GM12872 (cell line): ENCODE measurements at regions not wholly inside any gene's neighbourhood (a gene's known extent, or its start where the extent isn't known, plus 50 kb on each side); places are given as distances from the start of the nearest gene placed in this dataset.

Experiments
- TF ChIP-seq, protein P1 (sequence below): IDR thresholded peaks from 3 replicates; pipeline ENCODE4 v1.5.1; 2011; ENCODE audit warnings: low read depth, mild to moderate bottlenecking, low read length, moderate library complexity; ENCODE audit not compliant: insufficient read depth

DNA sequence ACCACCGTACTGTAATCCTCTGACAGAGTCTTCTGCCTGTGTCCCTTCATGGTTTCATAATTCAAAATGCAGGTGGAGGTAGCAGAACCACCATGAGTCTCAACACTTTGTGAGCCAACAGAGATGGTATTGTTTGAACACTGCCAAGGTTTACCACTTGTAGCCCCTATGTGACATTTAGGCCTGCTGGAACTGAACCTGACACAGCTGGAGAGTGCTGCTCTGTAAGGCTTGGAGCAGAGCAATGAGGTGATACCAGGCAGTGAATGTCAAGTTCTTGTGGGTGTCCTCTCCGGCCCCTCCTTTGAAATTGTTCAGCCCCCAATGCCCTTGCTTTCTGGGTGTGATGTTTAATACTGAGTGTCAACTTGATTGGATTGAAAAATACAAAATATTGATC, 1042.9 kb downstream of the ARAP2 start:
- TF ChIP-seq, protein P1, sequence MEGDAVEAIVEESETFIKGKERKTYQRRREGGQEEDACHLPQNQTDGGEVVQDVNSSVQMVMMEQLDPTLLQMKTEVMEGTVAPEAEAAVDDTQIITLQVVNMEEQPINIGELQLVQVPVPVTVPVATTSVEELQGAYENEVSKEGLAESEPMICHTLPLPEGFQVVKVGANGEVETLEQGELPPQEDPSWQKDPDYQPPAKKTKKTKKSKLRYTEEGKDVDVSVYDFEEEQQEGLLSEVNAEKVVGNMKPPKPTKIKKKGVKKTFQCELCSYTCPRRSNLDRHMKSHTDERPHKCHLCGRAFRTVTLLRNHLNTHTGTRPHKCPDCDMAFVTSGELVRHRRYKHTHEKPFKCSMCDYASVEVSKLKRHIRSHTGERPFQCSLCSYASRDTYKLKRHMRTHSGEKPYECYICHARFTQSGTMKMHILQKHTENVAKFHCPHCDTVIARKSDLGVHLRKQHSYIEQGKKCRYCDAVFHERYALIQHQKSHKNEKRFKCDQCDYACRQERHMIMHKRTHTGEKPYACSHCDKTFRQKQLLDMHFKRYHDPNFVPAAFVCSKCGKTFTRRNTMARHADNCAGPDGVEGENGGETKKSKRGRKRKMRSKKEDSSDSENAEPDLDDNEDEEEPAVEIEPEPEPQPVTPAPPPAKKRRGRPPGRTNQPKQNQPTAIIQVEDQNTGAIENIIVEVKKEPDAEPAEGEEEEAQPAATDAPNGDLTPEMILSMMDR: no peak

DNA sequence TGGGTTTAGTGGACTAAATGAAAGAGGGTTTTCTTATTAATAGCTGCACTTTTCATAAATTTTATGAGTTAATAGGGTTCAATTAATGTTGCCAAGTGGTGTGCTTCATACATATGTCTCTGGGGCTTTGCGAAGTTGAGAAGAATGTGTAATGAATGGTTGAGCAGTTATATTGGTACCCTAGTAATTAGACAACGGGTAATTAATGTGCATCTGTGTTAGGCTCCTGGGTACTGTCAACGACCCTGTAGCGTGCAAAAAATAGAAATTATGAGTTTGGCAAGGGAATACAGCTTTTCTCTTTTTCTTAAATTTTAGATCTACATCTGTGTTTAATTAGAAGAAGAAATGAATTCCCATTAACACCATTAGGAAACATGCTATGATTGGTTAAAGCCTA, 1027.7 kb downstream of the ARAP2 start:
- TF ChIP-seq, protein P1: no peak

DNA sequence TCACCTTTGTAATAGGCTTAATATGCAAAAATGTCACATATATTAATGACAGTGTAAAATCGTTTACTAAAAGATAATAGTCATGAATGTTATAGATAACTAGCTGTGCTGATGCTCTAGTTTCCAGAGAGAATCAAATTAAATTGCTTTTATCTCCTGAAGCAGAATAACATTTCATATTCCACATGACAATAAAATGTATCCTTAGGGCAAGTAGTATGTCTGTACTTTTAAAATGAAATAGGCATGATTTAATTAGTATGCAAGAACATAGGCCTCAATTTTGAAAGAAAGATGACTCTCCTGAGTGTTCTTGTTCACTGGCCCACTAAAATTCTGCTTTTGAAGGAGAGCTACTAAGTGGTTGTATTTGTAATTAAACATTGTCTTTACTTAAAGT, 1027.0 kb downstream of the ARAP2 start:
- TF ChIP-seq, protein P1: no peak

DNA sequence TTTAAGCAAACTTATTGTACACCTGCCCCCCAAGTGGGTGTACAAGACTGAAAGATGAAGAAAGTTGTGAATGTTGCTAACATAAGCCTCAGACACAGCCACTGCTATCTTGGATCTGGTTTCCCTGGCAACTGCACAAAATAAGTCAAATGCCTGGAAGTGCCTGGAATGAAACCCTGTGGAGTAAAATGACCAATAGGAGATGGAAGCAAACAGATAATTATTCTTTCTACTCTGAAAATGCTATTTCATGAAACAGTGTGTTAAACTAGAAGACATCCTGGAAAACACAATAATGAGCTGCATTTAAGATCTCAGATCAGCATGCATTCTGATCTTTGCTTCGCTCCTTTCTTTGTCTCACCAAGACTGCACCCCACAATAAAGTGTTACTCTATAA, 1016.0 kb downstream of the ARAP2 start:
- TF ChIP-seq, protein P1: no peak

DNA sequence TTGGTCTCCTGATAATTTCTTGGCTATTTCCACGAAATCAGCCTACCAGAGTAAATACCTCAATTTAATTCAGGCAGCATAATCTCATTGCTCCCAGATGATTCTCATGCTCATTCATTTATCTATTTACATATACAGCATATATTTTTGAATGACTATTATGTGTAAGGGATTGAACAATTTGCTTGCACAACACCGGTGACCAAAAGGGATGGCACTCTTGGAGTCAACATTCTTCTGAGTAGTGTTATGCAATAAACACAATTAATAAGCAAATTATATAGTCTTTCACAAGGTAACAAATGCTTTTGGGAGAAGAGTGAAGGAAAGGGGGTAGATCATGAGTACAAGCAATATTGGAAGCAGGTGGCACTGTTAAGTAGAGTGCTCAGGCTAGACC, 1015.3 kb downstream of the ARAP2 start:
- TF ChIP-seq, protein P1: no peak

DNA sequence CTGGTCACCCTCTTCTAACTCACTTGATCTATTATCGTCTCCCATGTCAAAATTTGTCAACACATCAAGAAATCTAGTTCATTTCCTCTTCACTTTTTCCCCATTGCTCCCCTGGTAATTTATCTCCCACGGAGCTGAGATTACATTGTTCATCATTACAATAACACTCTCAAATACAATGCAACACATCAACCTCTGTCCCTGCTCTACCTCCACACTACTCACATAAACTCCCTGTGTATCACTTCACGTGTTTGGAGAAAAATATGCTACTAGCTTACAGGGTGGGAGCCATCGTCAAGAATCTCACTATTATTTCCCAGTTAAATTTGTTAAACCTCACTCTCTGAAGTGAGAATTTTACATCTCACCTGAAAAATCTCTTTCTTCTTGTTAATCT, 1006.4 kb downstream of the ARAP2 start:
- TF ChIP-seq, protein P1: no peak

DNA sequence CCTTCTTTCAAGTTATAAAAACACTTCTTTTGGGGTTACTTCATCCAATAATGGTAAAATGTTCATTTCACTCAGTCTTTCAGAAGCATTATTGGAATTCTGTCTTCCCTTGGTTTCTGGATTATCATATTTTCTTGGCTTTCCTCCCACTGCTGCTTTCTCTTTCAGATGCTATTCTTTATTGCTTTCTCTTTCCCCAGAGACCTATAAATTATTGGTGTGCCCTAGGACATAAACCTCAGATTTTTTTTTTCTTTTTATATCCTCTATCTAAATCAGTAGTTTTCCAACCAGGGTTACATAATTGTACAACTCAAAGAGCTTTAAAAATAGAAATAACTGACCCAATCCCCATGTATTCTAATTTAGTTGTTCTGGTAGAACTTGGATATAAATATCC, 1005.5 kb downstream of the ARAP2 start:
- TF ChIP-seq, protein P1: no peak

DNA sequence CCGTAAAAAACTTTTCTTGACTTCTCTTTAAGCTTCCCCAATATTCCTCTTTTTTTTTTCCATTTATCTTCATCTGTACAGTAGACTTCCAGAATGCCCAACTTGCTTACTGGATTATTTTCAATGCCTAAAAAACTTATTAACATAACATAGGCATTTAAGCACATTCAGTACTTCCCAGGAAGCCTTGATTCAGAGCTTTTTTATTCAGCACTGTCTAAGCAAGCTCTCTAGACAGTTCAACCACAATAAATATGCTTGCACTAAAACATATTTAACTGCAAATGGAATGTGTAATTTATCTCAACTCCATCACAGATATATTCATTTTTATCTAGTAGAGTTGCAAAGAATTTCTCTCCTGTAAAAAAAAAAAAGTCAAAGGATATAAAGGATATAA, 997.8 kb downstream of the ARAP2 start:
- TF ChIP-seq, protein P1: no peak
